Mammary epithelial cell (primary cell): ENCODE measurements at regions not wholly inside any gene's neighbourhood (a gene's known extent, or its start where the extent isn't known, plus 50 kb on each side); places are given as distances from the start of the nearest gene placed in this dataset.

Experiments
- EZH2 ChIP-seq: IDR thresholded peaks from 2 replicates; pipeline ENCODE4 v1.6.1; 2012; ENCODE audit warnings: low read length, inconsistent platforms, borderline replicate concordance
- TF ChIP-seq, protein P1 (sequence below), 2 donors: IDR thresholded peaks in 1 of 2; conservative IDR thresholded peaks in 1 of 2; 2 replicates each; pipeline ENCODE4 v1.5.1; 2011 to 2012; ENCODE audit warnings: inconsistent platforms in 2 of 2, low read length in 2 of 2, mild to moderate bottlenecking in 2 of 2, control low read depth in 1 of 2, low read depth in 1 of 2; ENCODE audit not compliant: insufficient read depth in 1 of 2; ENCODE audit errors: extremely low read depth in 1 of 2

DNA sequence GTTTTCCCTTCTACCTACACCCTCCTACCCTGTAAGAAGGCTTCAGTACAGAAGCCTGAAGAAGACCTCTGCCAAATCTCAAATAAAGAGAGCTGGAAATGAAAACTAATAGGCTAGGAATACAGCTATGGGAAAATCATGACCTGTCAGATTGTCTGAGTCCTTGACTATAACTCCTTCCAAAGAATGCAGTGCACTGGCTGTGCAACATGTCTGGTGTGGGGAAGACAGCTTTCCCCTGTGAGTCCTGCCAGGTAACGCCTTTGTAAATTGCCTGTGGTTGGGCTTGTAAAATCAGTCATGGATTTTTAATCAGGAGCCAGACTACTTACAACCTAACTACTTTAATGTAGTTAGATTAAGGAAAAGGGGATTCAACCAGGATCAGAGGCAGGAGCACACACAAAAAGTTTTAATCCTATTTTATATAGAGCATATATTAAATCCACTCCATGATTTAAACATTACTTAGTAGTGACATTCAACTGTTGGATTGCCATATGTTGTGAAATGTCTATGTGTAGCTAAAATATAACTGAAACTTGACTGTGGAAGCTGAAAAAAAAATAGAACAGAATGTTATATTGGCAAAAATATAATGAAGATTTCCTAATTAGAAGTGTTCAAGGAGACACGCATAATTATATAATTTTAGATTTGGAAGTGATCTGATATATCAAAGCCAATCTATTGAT, 1667.8 kb downstream of the KCNT2 start:
- TF ChIP-seq, protein P1, sequence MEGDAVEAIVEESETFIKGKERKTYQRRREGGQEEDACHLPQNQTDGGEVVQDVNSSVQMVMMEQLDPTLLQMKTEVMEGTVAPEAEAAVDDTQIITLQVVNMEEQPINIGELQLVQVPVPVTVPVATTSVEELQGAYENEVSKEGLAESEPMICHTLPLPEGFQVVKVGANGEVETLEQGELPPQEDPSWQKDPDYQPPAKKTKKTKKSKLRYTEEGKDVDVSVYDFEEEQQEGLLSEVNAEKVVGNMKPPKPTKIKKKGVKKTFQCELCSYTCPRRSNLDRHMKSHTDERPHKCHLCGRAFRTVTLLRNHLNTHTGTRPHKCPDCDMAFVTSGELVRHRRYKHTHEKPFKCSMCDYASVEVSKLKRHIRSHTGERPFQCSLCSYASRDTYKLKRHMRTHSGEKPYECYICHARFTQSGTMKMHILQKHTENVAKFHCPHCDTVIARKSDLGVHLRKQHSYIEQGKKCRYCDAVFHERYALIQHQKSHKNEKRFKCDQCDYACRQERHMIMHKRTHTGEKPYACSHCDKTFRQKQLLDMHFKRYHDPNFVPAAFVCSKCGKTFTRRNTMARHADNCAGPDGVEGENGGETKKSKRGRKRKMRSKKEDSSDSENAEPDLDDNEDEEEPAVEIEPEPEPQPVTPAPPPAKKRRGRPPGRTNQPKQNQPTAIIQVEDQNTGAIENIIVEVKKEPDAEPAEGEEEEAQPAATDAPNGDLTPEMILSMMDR (conservative IDR thresholded peaks at IDR 0.05 in 1 of 2, IDR thresholded peaks at IDR 0.05 in 1 of 2; ENCODE audit: extremely low read depth in 1 of 2, insufficient read depth in 1 of 2, low read depth in 1 of 2, low read length in 2 of 2) = no peak
- no peak for TF ChIP-seq EZH2
